ENCODE measurements at regions not wholly inside any gene's neighbourhood (a gene's known extent, or its start where the extent isn't known, plus 50 kb on each side); places are given as distances from the start of the nearest gene placed in this dataset.
A peak's percentile ranks its signal among the peaks of the same experiment; 100 is the strongest.
"Not testable (repeated sequence)": the region's sequence is repeated elsewhere in the genome, so short reads cannot be mapped to it uniquely, and the experiment has no call there.

GRCh38 chr14:44453433-44454171, 53.5 kb downstream of the FSCB start:
- DNase-seq: peak; percentile 8 to 62

- not testable (repeated sequence) for DNase-seq
These were observed 56.9 kb downstream of the FSCB start for GRCh38 chr14:44450232-44450631.

DNA sequence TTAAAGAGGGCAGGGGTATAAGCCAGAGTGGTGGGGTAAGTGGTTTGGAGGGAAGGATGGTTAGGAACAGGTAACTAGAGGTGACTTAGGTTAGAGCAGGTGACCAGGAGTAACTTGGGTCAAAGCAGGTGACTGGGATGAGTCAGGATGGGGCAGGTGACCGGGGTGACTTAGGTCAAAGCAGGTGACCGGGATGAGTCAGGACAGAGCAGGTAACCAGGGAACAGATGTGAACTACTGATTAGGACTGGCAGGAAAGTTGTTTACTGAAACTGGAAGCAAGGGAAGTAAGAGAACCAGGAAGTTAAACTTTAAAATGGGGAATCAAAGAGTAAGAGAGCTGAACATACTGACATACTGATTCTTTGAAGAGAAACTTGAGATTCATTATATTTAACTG, 57.4 kb downstream of the FSCB start:
- no peak for DNase-seq

DNA sequence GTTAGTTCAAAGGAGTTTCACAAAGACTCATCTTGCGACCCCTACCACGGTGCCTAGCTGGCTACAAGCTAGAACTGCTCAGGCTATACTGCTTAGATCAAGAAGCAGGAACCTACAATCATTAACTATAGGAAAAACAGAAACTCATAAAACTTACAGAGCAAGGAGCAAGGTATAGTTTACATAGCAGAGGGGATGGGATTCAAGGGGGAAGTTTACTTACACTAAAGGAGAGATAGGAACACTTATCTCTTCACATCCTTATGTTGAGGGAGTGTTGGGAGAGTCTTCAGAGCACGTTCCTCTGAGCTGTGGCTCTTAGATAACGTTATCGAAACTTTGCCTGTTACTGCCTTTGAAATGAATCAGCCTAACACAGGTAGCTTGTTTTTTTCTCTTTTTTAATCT, 58.1 kb downstream of the FSCB start:
- no peak for DNase-seq

- no peak for DNase-seq
These were observed 60.1 kb downstream of the FSCB start for GRCh38 chr14:44446965-44447364.

DNA sequence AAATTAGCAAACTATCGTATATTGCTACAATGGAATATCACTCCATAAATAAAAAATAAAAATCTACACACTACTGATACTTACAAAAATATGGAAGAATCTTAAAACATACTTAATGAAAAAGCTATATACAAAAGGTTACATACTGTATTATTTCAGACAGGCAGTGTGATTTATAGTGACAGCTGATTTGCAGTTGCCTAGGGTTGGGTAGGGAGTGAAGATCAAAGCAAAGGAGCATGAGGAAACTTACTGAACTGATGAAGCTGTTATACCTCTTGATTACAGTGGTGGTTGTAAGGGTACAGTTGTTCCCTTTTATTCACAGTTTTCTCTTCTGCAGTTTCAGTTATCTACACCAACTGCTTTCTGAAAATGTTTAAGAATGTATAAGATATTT, 62.6 kb downstream of the FSCB start:
- DNase-seq: no peak

GRCh38 chr14:44438936-44439335, 68.1 kb downstream of the FSCB start:
- DNase-seq: no peak

DNA sequence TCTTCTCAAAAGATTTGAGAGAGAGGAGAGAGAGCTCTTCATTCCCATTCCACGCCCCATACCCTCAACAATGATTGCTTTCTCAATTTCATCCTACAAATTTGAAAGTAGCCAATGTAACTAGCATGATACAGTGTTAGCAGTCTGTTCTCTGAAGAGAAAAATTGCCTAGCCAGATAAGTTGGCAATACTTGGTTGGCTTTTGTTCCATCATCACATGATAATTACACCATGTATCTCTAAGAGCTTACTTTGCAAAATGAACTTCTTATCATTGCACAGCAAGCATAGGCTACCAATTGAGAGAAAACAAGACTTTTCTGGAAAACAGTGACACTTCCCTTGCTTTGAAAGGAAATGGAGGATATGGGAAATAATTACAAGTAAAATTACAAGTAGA, 68.9 kb downstream of the FSCB start:
- DNase-seq: no peak

- DNase-seq: no peak
These were observed 70.6 kb downstream of the FSCB start for GRCh38 chr14:44436458-44436857.

DNA sequence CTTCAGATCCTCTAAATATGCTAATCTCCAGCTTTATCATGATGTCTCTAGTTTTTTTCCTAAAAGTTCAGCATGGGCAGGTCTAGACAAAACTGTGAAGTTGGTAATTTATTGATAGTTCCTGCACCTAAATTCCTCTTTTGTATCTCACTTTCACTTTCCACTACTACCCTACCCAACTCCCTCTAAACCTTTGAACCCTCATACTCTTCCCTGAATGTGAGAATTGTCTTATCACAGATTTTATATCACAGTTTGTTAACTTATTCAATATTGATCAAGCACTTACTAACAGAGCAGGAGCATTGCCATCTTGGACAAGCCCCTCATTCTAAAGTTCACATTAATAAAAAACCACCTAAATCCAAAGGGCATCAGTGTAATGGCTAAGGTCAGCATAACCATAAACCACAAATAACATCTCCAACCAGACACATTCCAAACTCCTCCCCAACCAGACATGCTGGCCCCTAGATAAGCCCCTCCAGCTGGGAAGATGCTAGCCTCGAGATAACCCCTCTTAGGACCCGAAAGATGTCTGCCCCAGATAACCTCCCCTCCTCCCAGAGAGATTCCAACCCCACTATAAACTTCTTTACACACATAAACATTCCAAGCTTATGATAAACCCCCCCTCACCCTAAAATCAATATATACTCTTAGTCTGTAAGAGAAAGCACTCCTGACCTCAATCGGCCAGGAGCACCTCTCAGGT, 78.7 kb downstream of the FSCB start:
- no peak for DNase-seq

DNA sequence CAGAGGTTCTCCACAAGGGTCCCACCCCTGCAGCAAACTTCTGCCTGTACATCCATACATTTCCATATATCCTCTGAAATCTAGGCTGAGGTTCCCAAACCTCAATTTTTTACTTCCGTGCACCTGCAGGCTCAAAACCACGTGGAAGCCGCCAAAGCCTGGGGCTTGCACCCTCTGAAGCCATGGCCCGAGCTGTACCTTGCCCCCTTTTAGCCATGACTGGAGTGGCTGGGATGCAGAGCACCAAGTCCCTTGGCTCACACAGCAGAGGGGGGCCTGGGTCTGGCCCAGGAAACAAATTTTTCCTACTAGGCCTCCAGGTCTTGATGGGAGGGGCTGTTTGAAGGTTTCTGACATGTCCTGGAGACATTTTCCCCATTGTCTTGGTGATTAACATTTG, 84.4 kb downstream of the FSCB start:
- no peak for DNase-seq

DNA sequence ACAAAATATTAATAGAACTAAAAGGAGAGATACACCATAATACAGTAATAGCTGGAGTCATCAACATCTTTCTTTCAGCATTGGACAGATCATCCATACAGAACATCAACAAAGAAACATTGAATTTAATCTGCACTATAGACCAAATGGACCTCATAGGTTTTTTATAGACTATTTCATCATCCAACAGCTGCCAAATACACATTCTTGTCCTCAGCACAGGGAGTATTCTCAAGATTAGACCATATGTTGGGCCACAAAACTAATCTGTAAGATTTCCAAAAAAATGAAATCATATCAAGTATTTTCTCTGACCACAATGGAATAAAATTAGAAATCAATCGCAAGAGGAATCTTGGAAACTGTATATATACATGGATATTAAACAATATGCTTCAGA, 86.9 kb downstream of the FSCB start:
- DNase-seq: no peak

DNA sequence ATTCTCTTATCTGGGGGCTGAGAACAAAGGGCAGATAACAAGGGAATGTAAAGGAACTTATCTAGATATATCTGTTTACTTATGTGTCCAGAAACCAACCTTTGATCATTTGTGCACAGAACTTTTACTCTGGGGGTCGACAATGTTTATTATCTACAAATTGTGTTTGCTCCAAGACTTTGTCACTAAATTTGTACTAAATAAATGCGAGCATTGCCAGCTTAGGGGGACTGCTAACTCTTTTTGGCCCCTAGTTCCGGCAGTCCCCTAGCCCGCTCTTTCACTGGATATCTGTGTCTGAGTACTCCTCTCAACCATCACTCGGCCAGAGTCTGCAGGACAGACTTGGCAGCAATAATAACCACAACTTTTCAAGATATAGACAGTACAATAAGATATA, 88.2 kb downstream of the FSCB start:
- DNase-seq: no peak

GRCh38 chr14:44417809-44418208, 89.3 kb downstream of the FSCB start:
- no peak for DNase-seq

DNA sequence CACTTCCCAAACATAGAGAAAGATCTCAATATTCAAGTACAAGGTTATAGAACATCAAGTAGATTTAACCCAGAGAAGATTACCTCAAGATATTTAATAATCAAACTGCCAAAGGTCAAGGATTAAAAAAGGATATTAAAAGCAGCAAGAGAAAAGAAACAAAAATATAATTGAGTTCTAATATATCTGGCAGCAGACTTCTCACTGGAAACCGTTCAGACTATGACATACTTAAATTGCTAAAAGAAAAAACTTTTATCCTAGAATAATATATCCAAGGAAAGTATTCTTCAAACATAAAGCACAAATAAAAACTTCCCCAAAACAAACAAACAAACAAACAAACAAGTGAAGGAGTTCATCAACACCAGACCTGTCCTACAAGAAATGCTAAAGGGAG, 92.4 kb downstream of the FSCB start:
- DNase-seq: no peak

DNA sequence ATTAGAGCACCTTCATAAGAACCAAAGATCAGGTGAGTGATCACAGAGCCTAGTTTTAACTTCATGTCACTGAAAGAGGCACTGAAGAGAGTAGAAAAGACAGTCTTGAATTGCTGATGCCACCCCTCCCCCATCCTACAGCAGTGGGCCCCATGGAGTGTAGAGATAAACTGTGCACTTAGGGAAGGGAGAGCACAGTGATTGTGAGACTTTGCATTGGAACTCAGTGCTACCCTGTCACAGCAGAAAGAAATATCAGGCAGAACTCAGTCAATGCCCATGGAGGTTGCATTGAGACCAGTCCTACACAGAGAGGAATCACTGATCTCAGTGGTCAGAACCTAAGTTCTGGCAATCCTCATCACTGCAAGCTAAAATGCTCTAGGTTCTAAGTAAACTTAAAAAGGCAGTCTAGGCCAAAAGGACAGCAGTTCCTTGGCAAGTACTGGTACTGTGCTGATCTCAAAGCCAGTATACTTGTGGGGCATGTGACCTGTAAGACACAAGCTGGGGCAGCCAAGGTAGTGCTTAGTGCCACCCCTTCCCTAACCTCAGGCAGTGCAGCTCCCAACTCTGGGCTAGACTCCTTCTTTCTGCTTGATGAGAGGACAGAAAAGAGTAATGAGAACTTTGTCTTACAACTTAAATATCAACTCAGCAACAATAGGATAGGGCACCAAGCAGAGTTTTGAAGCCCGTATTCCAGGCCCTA, 94.1 kb downstream of the FSCB start:
- DNase-seq: no peak

DNA sequence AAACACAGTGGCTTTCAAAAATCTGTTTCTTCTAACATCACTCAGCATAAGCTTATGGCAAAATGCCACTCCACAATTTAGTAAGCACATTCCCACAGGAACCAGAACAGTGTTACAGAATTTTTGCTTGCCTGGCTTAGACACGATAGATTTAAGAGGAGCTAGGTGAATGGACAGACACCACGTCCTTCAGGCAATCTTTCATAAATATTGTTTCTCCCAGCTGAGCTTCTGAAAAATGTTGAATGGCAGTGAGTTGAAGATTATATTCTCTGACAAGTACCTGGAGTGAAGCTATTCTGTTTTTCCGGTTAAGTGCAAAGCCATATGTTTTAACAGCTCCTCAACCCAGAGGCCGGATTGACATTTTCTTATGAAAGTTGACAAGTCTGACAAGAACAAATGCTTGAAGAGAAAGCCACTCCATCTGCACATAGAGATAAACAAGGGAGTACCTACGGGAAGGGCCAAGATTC, 102.0 kb downstream of the FSCB start:
- DNase-seq: no peak

DNA sequence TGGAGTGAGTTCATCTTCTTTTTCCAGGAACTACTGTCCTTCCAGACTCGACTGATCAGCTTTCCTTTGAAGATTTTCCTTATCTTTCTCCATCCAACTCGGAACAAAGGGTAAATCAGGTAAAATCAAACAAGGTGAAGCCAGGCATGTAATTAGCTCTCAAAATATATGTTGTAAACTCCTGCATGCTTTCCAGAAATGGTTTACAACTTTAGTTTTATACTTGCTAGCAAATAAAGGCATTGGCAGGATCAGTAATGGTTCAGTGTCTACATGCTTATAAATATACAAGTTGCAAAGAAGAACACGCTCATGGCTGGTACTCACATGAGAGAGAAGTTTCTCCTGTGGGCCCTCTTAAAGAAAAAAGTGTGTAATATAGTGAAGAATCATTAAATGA, 102.5 kb downstream of the FSCB start:
- no peak for DNase-seq

GRCh38 chr14:44404036-44404435, 103.0 kb downstream of the FSCB start:
- DNase-seq: peak in 1 of 2 experiments; percentile 44

GRCh38 chr14:44403193-44403592, 103.9 kb downstream of the FSCB start:
- no peak for DNase-seq

DNA sequence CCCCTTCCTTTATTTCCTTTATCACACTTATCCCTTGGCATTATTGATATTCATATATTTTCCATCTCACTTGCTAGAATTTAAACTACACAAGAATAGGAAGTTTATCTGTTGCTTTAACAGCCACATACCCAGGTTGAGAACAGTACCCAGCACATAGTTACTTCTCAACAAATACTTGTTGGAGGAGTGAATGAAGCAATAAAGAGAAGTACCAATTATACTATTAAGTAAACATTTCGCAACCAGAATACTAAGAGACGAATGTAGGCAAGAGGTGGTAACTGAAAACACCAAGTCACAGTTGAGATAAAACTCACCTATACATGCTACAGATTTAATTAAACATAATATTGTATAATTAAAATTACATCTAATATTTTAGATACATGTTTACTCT, 110.9 kb downstream of the FSCB start:
- DNase-seq: no peak

- no peak for DNase-seq
These were observed 114.1 kb downstream of the FSCB start for GRCh38 chr14:44392984-44393383.

DNA sequence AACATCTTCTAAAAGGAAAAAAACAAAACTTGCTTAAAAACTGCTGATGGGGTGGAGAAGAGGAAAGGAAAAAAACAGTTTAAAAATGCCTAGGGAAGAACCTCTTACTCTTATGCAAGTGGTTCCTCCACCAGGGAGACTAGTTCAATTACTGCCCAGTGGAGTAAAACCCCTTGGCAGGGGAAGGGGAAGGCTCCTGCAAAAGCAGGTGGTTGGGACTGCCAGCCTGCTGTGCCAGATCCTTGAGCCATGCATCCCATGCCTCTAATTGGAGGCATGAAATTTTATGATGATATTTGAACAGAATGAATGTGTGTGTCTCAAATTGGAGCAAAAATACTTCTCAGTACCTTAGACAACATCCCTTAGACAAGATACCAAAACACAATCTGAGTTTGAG, 118.8 kb downstream of the FSCB start:
- peak in 1 of 2 experiments; percentile 55 for DNase-seq

GRCh38 chr14:44385906-44386305, 121.2 kb downstream of the FSCB start:
- DNase-seq: no peak
